PC-3 (cell line): ENCODE measurements at regions not wholly inside any gene's neighbourhood (a gene's known extent, or its start where the extent isn't known, plus 50 kb on each side); places are given as distances from the start of the nearest gene placed in this dataset.

ENCODE experiments used
- ATAC-seq: fragments of 200-7000 bp; cut with Tn5 transposase; 2 replicates; pipeline ENCODE4 v1.9.1; 2020; ENCODE audit warnings: mild to moderate bottlenecking, moderate library complexity
- BruUV-seq: library from RNA; stranded (reverse); fragments of 400-500 nt; replicated peaks from 2 replicates; lab custom pipeline; 2021; lab: Mats Ljungman, UMichigan
- CTCF ChIA-PET: fragments of 300-600 bp; sonication (Branson Sonifier 250); formaldehyde crosslinking; loops from one replicate; lab custom pipeline; 2022; ENCODE audit warnings: antibody characterized with exemption; lab: Charles Lee
- POLR2A ChIA-PET: fragments of 300-600 bp; sonication (Branson Sonifier 250); formaldehyde crosslinking; loops from one replicate; lab custom pipeline; 2022; ENCODE audit warnings: antibody characterized with exemption; ENCODE audit not compliant: unreplicated experiment; lab: Charles Lee
- DNase-seq: peaks from one replicate; pipeline ENCODE4 v3.0.0-alpha.2; 2015
- H2AFZ ChIP-seq: fragments of 300-600 bp; sonication (generic); 2 replicates; pipeline ENCODE4 v1.6.0; 2016; ENCODE audit warnings: antibody characterized with exemption, low read length
- H3F3A ChIP-seq: fragments of 300-600 bp; sonication (generic); one replicate; pipeline ENCODE4 v1.6.0; 2017; ENCODE audit warnings: antibody characterized with exemption, low read length, control low read depth, mild to moderate bottlenecking; ENCODE audit not compliant: unreplicated experiment
- H3K27ac ChIP-seq: fragments of 300-600 bp; sonication (generic); 2 replicates; pipeline ENCODE4 v1.5.1; 2016; ENCODE audit warnings: mild to moderate bottlenecking, low read length
- H3K27me3 ChIP-seq: fragments of 300-600 bp; sonication (generic); 2 replicates; pipeline ENCODE4 v1.6.1; 2016; ENCODE audit warnings: low read length, mixed read lengths
- H3K36me3 ChIP-seq: fragments of 300-600 bp; sonication (generic); 2 replicates; pipeline ENCODE4 v1.6.1; 2016; ENCODE audit warnings: low read depth, mixed run types, low read length, mixed read lengths
- H3K4me1 ChIP-seq: fragments of 300-600 bp; sonication (generic); 2 replicates; pipeline ENCODE4 v1.5.1; 2016; ENCODE audit warnings: low read length; ENCODE audit not compliant: insufficient read depth
- H3K4me2 ChIP-seq: fragments of 300-600 bp; sonication (generic); 2 replicates; pipeline ENCODE4 v1.6.0; 2016; ENCODE audit warnings: low read length
- H3K4me3 ChIP-seq: fragments of 300-600 bp; sonication (generic); 2 replicates; pipeline ENCODE4 v1.5.1; 2016; ENCODE audit warnings: mild to moderate bottlenecking, low read length, mixed read lengths
- H3K79me2 ChIP-seq: fragments of 300-600 bp; sonication (generic); 2 replicates; pipeline ENCODE4 v1.6.1; 2017; ENCODE audit warnings: low read length, mixed read lengths
- H3K9ac ChIP-seq: fragments of 300-600 bp; sonication (generic); 2 replicates; pipeline ENCODE4 v1.6.0; 2016; ENCODE audit warnings: mild to moderate bottlenecking, low read length
- H3K9me2 ChIP-seq: fragments of 300-600 bp; sonication (generic); replicated peaks from 2 replicates; pipeline ENCODE4 v1.6.1; 2016; ENCODE audit warnings: mixed run types, low read length, mixed read lengths
- H3K9me3 ChIP-seq: fragments of 300-600 bp; sonication (generic); 2 replicates; pipeline ENCODE4 v1.6.1; 2016; ENCODE audit warnings: low read length, mixed read lengths
- H4K20me1 ChIP-seq: fragments of 300-600 bp; sonication (generic); 2 replicates; pipeline ENCODE4 v1.6.1; 2016; ENCODE audit warnings: low read length, mixed read lengths
- CTCF ChIP-seq: fragments of 300-600 bp; sonication (generic); conservative IDR thresholded peaks from 2 replicates; pipeline ENCODE4 v1.5.1; 2017; ENCODE audit warnings: antibody characterized with exemption, low read depth, mild to moderate bottlenecking, low read length
- EZH2 ChIP-seq: fragments of 300-600 bp; sonication (generic); IDR thresholded peaks from one replicate; pipeline ENCODE4 v1.6.1; 2017; ENCODE audit warnings: antibody characterized with exemption, mild to moderate bottlenecking, low read length; ENCODE audit not compliant: unreplicated experiment
- EZH2phosphoT487 ChIP-seq: fragments of 300-600 bp; sonication (generic); IDR thresholded peaks from 2 replicates; pipeline ENCODE4 v1.6.1; 2018; ENCODE audit warnings: mild to moderate bottlenecking, antibody characterized with exemption, low read length, borderline replicate concordance
- intact Hi-C: fragments of 100-400 bp; cut with micrococcal nuclease; formaldehyde crosslinking; loops from 2 replicates; pipeline ENCODE4 v1.9.0; 2023

- Histone ChIP-seq H3K27me3 (peaks cover 48% of the 10 kb centered on the region), H3K79me2 (no peaks in the 10 kb centered on the region), H3F3A (no peaks in the 10 kb centered on the region), H2AFZ (no peak overlapping the region), H3K9me3 (no peaks in the 10 kb centered on the region), H3K27ac (no peak overlapping the region), H4K20me1 (no peaks in the 10 kb centered on the region), H3K4me3 (no peak overlapping the region), H3K4me1 (no peaks in the 10 kb centered on the region), H3K4me2 (no peak overlapping the region), H3K36me3 (no peaks in the 10 kb centered on the region), H3K9me2 (no peaks in the 10 kb centered on the region), H3K9ac (no peak overlapping the region)
- DNase-seq (no peak), ATAC-seq (no peak)
- ChIA-PET POLR2A (no interaction called here), CTCF (no interaction called here)
- BruUV-seq, result no TSS peak
- TF ChIP-seq EZH2, result no peak
- no peak for TF ChIP-seq CTCF
- TF ChIP-seq EZH2phosphoT487, result no peak
- intact Hi-C loops, result no loop called here
Measured at GRCh38 chr13:111964411-111965035, 102.4 kb upstream of the SOX1 start.

DNA sequence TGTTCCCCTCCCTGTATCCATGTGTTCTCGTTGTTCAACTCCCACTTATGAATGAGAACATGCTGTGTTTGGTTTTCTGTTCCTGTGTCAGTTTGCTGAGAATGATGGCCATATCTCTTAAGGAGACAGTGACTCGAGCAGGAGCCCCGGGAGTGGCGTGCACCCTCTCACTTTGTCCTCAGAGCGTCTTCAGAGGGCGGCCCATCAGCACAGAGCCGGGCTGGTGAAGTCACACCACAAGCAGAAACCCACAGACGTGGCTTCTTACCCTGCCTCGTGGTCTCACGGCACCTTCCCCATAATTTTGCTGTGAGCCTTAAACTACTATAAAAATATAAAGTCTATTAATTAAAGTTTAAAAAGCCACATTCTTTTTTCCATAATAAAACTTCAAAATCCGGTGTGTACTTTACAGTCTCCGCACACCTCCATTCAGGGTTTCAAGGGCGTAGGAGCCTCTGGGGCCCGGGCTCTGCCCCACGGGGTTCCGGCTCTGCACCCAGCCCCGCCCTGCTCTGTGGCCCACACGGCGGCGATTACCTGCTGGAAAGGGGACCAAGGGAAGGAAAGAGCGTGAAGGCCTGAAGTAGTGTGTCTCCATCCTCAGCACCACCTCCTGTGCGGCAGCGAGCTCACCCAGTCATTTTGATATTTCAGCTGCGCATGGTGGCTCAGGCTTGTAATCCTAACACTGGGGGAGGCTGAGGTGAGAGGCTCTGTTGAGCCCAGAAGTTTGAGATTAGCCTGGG lies 101.3 kb upstream of the SOX1 start:
- Histone ChIP-seq H3K27ac (no peak overlapping the region), H3F3A (no peaks in the 10 kb centered on the region), H2AFZ (no peak overlapping the region), H3K4me2 (no peak overlapping the region), H3K79me2 (no peaks in the 10 kb centered on the region), H3K4me3 (no peak overlapping the region), H3K9me3 (no peaks in the 10 kb centered on the region), H3K9ac (no peak overlapping the region), H3K36me3 (no peaks in the 10 kb centered on the region), H3K4me1 (no peaks in the 10 kb centered on the region), H3K9me2 (no peaks in the 10 kb centered on the region), H3K27me3 (peaks cover 53% of the 10 kb centered on the region), H4K20me1 (no peaks in the 10 kb centered on the region)
- ATAC-seq (no peak), DNase-seq (no peak)
- CTCF ChIA-PET, result no interaction called here
- intact Hi-C loops, result no loop called here
- POLR2A ChIA-PET, result no interaction called here
- no TSS peak for BruUV-seq
- no peak for TF ChIP-seq CTCF
- no peak for TF ChIP-seq EZH2phosphoT487
- TF ChIP-seq EZH2, result no peak

GRCh38 chr13:111966933-111967332 lies 100.0 kb upstream of the SOX1 start:
- Histone ChIP-seq H3K9ac (no peak overlapping the region), H3K4me3 (no peak overlapping the region), H3K36me3 (no peaks in the 10 kb centered on the region), H3K4me2 (no peak overlapping the region), H3K9me2 (no peaks in the 10 kb centered on the region), H4K20me1 (no peaks in the 10 kb centered on the region), H3K27me3 (peaks cover 51% of the 10 kb centered on the region), H3F3A (no peaks in the 10 kb centered on the region), H3K79me2 (no peaks in the 10 kb centered on the region), H3K27ac (no peak overlapping the region), H2AFZ (no peak overlapping the region), H3K4me1 (no peaks in the 10 kb centered on the region), H3K9me3 (no peaks in the 10 kb centered on the region)
- DNase-seq (no peak), ATAC-seq (no peak)
- ChIA-PET POLR2A (no interaction called here), CTCF (no interaction called here)
- TF ChIP-seq CTCF, result no peak
- no peak for TF ChIP-seq EZH2
- no peak for TF ChIP-seq EZH2phosphoT487
- BruUV-seq, result no TSS peak
- intact Hi-C loops, result no loop called here
